ENCODE measurements at regions not wholly inside any gene's neighbourhood (a gene's known extent, or its start where the extent isn't known, plus 50 kb on each side); places are given as distances from the start of the nearest gene placed in this dataset.
"Not testable (repeated sequence)": the region's sequence is repeated elsewhere in the genome, so short reads cannot be mapped to it uniquely, and the experiment has no call there.

- DNase-seq (ENCODE audit: extremely low read depth in 1 of 11, low read depth in 9 of 11, low spot score in 4 of 11) = no peak
Measured at GRCh38 chr12:74129702-74130101, 407.9 kb upstream of the ATXN7L3B start.

GRCh38 chr12:74144396-74144795 lies 393.2 kb upstream of the ATXN7L3B start:
- no peak for DNase-seq (ENCODE audit: extremely low read depth in 1 of 11, low read depth in 9 of 11, low spot score in 4 of 11)

DNA sequence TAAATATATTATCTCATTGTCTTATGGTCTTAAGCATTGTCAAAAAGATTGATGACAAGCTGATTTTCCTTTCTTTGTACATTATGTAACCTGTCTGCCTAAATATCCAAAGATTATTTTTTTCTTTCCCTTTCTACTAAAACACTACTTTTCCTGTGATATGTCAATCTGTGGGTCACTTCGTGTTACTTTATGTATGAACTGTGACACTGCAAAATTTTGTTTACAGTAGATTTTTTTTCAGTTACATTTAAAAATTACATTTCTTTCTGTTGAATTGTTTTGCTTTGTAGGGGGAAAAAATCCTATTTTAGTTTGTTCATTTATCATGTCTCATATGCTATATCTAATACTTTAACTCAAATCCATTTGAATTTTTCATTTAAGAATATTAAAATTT lies 392.3 kb upstream of the ATXN7L3B start:
- no peak for DNase-seq (ENCODE audit: extremely low read depth in 1 of 11, low read depth in 9 of 11, low spot score in 4 of 11)

- no peak for DNase-seq (ENCODE audit: extremely low read depth in 1 of 11, low read depth in 9 of 11, low spot score in 4 of 11)
Measured at GRCh38 chr12:74148849-74149248, 388.8 kb upstream of the ATXN7L3B start.

- no peak for DNase-seq (ENCODE audit: extremely low read depth in 1 of 11, low read depth in 9 of 11, low spot score in 4 of 11)
Measured at GRCh38 chr12:74152370-74152769, 385.3 kb upstream of the ATXN7L3B start.

GRCh38 chr12:74166096-74166495 lies 371.5 kb upstream of the ATXN7L3B start:
- DNase-seq (ENCODE audit: extremely low read depth in 1 of 11, low read depth in 9 of 11, low spot score in 4 of 11) = no peak

DNA sequence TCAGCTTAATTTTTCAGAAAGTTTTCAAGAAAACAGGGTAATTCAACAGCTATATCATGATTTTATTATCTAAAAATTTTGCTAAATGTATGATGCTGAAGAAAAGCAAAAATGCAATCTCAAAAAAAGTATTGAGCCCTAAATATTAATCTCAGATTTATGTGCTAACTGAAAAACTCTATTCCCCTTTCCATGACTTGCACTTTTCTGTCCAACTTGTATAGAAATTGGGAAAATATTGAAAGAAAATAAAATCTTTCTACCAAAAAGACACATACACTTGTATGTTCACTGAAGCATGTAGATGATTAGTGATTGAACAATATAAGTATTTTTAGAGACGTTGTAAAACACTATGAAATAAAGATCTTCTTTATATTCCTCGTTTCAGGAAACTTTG lies 368.0 kb upstream of the ATXN7L3B start:
- DNase-seq (ENCODE audit: extremely low read depth in 1 of 11, low read depth in 9 of 11, low spot score in 4 of 11) = no peak

DNA sequence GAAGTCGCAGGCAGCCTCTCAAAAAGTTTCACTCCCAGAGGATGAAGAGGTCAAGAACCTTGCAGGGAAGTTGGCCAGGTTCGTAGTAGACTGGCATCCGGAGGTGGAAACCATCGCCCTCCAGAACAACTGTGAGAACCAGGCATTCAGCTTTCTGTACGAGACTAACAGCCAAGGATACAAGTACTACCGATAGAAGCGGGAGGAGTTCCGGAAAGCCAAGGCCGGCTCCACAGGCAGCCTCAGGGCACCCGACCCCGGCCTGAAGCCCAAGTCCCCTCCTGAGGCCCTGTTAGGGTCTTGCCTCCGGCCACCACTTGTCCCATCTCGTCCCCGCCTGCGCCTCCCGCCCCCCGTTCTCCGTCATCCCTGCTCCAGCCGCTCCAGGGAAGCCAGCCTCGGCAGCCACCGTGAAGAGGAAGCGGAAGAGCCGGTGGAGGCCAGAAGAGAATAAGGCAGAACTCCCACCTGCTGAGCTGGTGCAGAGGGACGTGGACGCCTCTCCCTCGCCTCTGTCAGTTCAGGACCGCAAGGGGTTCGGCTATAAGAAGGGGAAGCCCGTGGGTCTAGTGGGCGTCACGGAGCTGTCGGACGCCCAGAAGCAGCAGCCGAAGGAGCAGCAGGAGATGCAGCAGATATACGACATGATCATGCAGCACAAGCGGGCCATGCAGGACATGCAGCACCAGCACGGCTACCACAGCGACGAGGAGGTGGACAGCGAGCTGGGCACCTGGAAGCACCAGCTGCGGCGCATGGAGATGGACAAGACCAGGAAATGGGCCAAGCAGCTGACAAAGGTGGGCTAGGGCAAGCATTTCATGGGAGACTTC lies 366.8 kb upstream of the ATXN7L3B start:
- DNase-seq (ENCODE audit: extremely low read depth in 1 of 11, low read depth in 9 of 11, low spot score in 4 of 11) = no peak

GRCh38 chr12:74171478-74171909 lies 366.1 kb upstream of the ATXN7L3B start:
- DNase-seq (ENCODE audit: extremely low read depth in 1 of 11, low read depth in 9 of 11, low spot score in 4 of 11) = no peak

GRCh38 chr12:74174961-74175360 lies 362.7 kb upstream of the ATXN7L3B start:
- DNase-seq (ENCODE audit: extremely low read depth in 1 of 11, low read depth in 9 of 11, low spot score in 4 of 11) = not testable (repeated sequence)

- DNase-seq (ENCODE audit: extremely low read depth in 1 of 11, low read depth in 9 of 11, low spot score in 4 of 11) = no peak
Measured at GRCh38 chr12:74185360-74185759, 352.3 kb upstream of the ATXN7L3B start.

- DNase-seq (ENCODE audit: extremely low read depth in 1 of 11, low read depth in 9 of 11, low spot score in 4 of 11) = no peak
Measured at GRCh38 chr12:74193191-74193590, 344.4 kb upstream of the ATXN7L3B start.

DNA sequence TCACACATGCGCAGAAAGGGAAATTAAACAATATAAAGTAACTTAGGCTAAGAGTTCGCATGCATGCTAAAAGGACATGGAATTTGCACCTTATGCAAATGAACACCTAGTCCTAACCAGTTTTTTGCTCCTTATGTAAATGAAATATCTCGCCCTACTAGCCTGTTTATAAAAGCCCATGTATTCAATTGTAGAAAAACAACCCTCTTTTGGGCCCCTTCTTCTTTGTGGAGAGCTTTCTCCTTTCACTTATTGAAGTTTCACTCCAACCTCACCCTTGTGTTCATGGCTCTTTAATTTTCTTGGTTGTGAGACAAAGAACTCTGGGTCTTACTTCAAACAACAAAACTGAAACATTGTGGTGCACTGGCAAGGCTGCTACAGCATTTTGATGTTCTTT lies 333.4 kb upstream of the ATXN7L3B start:
- DNase-seq (ENCODE audit: extremely low read depth in 1 of 11, low read depth in 9 of 11, low spot score in 4 of 11) = no peak

- no peak for DNase-seq (ENCODE audit: extremely low read depth in 1 of 11, low read depth in 9 of 11, low spot score in 4 of 11)
Measured at GRCh38 chr12:74227846-74228545, 309.6 kb upstream of the ATXN7L3B start.

GRCh38 chr12:74229671-74230070 lies 308.0 kb upstream of the ATXN7L3B start:
- DNase-seq (ENCODE audit: extremely low read depth in 1 of 11, low read depth in 9 of 11, low spot score in 4 of 11) = no peak

DNA sequence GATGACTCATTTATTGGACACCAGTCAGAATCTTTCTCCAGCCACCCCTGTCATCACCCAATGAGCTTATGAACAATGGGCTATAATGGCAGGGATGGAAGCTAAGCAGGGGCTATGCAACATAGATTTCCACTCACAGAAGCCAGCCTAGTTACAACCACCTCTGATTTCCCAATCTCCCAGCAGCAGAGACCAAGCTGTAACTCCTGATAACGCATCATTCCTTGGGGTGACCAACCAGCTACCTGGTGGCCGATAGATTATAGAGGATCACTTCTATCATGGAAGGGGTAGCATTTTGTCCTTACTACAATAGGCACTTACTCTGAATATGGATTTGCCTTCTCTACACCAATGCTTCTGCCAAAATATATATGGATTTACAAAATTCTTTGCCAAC lies 302.3 kb upstream of the ATXN7L3B start:
- DNase-seq (ENCODE audit: extremely low read depth in 1 of 11, low read depth in 9 of 11, low spot score in 4 of 11) = no peak

DNA sequence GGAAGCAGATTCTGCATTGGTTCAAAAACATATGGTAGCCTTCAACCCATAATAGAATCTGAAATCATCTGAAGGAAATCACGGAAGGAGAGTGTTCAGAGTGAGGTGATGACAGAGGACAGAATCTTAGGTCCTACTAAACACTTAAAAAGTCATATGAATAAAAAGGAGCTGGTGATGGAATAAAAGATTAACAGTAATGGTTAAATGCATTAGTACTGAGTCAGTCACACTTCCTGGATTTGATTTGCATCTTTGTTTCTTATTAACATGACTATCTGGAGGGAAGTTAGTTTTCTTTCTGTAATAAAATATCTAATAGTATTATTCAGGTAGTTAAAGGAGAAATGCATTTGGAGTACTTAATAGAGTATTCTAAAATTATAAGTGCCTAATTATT lies 296.3 kb upstream of the ATXN7L3B start:
- no peak for DNase-seq (ENCODE audit: extremely low read depth in 1 of 11, low read depth in 9 of 11, low spot score in 4 of 11)

DNA sequence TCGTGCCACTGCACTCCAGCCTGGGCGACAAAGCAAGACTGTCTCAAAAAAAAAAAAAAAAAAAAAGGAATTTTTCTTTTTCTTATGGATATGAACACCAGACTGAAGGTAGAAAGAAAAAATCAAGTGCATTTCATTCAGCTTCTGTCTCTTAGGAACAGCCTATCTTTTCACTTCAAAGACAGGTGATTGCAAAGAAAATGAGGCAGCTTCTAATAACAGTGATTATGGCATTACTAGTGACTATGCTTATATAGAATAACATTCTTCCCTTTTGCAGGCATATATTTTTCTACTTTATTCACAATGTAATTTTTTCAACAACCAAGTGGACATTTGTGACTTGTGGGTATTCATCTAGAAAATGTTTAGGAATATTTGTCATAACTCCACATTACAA lies 295.5 kb upstream of the ATXN7L3B start:
- no peak for DNase-seq (ENCODE audit: extremely low read depth in 1 of 11, low read depth in 9 of 11, low spot score in 4 of 11)

DNA sequence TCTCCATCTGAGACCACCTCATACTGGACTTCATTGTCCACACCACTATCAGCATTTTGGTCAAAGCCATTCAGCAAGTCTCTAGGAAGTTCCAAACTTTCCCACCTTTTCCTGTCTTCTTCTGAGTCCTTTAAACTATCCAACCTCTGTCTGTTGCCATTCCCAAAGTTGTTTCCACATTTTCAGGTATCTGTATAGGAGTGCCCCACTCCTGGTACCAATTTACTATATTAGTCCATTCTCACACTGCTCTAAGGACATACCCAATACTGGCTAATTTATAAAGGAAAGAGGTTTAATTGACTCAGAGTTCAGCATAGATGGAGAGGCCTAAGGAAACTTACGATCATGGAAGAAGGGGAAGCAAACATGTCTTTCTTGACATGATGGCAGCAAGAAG lies 292.2 kb upstream of the ATXN7L3B start:
- DNase-seq (ENCODE audit: extremely low read depth in 1 of 11, low read depth in 9 of 11, low spot score in 4 of 11) = no peak

- DNase-seq (ENCODE audit: extremely low read depth in 1 of 11, low read depth in 9 of 11, low spot score in 4 of 11) = no peak
Measured at GRCh38 chr12:74250891-74251290, 286.7 kb upstream of the ATXN7L3B start.

- DNase-seq (ENCODE audit: extremely low read depth in 1 of 11, low read depth in 9 of 11, low spot score in 4 of 11) = not testable (repeated sequence)
Measured at GRCh38 chr12:74253826-74254225, 283.8 kb upstream of the ATXN7L3B start.
